ENCODE measurements at regions not wholly inside any gene's neighbourhood (a gene's known extent, or its start where the extent isn't known, plus 50 kb on each side); places are given as distances from the start of the nearest gene placed in this dataset.

GRCh38 chr3:124303305-124303910 lies 311.5 kb upstream of the ROPN1 start:
- BruUV-seq (replicated peaks), result no TSS peak
- CTCF ChIA-PET, result no interaction called here

GRCh38 chr3:124306665-124307064 lies 314.7 kb upstream of the ROPN1 start:
- DNase-seq, result no peak
- Histone ChIP-seq H3K4me3 (ENCODE audit: low read depth, low read length) (no peak overlapping the region), H3K4me1 (no peaks in the 10 kb centered on the region), H3K27me3 (replicated peaks; ENCODE audit: control insufficient read depth, insufficient read depth, low read length) (no peaks in the 10 kb centered on the region), H3K36me3 (ENCODE audit: control insufficient read depth, insufficient read depth, low read length) (no peaks in the 10 kb centered on the region), H3K9me3 (peaks cover 8% of the 10 kb centered on the region)
- Mint-ChIP-seq H3K4me3 (ENCODE audit: unreplicated experiment) (no peak overlapping the region), H3K27me3 (ENCODE audit: insufficient read depth, unreplicated experiment) (peaks cover 10% of the 10 kb centered on the region), H3K27ac (ENCODE audit: unreplicated experiment) (no peak overlapping the region), H3K4me1 (ENCODE audit: low read depth, unreplicated experiment) (no peaks in the 10 kb centered on the region), H3K9me3 (ENCODE audit: unreplicated experiment) (peaks cover 10% of the 10 kb centered on the region), H3K36me3 (ENCODE audit: insufficient read depth, unreplicated experiment) (no peaks in the 10 kb centered on the region)
- ChIA-PET POLR2A (no interaction called here), CTCF (no interaction called here)
- BruUV-seq (replicated peaks), result no TSS peak
- intact Hi-C loops (cut with micrococcal nuclease; ENCODE audit: unreplicated experiment), result no loop called here
- TF ChIP-seq CTCF (IDR thresholded peaks at IDR 0.05; ENCODE audit: insufficient read depth in 1 of 2, low read depth in 1 of 2, low read length in 1 of 2, severe bottlenecking in 1 of 2, unreplicated experiment in 1 of 2), result no peak

More at GRCh38 chr3:124303305-124303910, 311.5 kb upstream of the ROPN1 start:
- Mint-ChIP-seq H3K4me1 (ENCODE audit: low read depth, unreplicated experiment) (no peaks in the 10 kb centered on the region), H3K4me3 (ENCODE audit: unreplicated experiment) (no peak overlapping the region), H3K36me3 (ENCODE audit: insufficient read depth, unreplicated experiment) (no peaks in the 10 kb centered on the region), H3K27me3 (ENCODE audit: insufficient read depth, unreplicated experiment) (peaks cover 11% of the 10 kb centered on the region), H3K27ac (ENCODE audit: unreplicated experiment) (no peak overlapping the region), H3K9me3 (ENCODE audit: unreplicated experiment) (peaks cover 10% of the 10 kb centered on the region)
- DNase-seq, result no peak
- TF ChIP-seq CTCF (IDR thresholded peaks at IDR 0.05; ENCODE audit: insufficient read depth in 1 of 2, low read depth in 1 of 2, low read length in 1 of 2, severe bottlenecking in 1 of 2, unreplicated experiment in 1 of 2), result no peak
- Histone ChIP-seq H3K4me1 (no peaks in the 10 kb centered on the region), H3K36me3 (ENCODE audit: control insufficient read depth, insufficient read depth, low read length) (no peaks in the 10 kb centered on the region), H3K4me3 (ENCODE audit: low read depth, low read length) (no peak overlapping the region), H3K27me3 (replicated peaks; ENCODE audit: control insufficient read depth, insufficient read depth, low read length) (no peaks in the 10 kb centered on the region; the same call in 1 of the 2 replicates), H3K9me3 (peaks cover 8% of the 10 kb centered on the region)
- intact Hi-C loops (cut with micrococcal nuclease; ENCODE audit: unreplicated experiment), result no loop called here
- POLR2A ChIA-PET, result no interaction called here

- no TSS peak for BruUV-seq (replicated peaks)
- Histone ChIP-seq H3K4me1 (no peaks in the 10 kb centered on the region; the same call in 1 of the 2 replicates), H3K27me3 (replicated peaks; ENCODE audit: control insufficient read depth, insufficient read depth, low read length) (no peaks in the 10 kb centered on the region), H3K4me3 (ENCODE audit: low read depth, low read length) (no peak overlapping the region), H3K9me3 (no peaks in the 10 kb centered on the region), H3K36me3 (ENCODE audit: control insufficient read depth, insufficient read depth, low read length) (no peaks in the 10 kb centered on the region)
- intact Hi-C loops (cut with micrococcal nuclease; ENCODE audit: unreplicated experiment), result no loop called here
- TF ChIP-seq CTCF (IDR thresholded peaks at IDR 0.05; ENCODE audit: insufficient read depth in 1 of 2, low read depth in 1 of 2, low read length in 1 of 2, severe bottlenecking in 1 of 2, unreplicated experiment in 1 of 2), result no peak
- CTCF ChIA-PET, result no interaction called here
- Mint-ChIP-seq H3K36me3 (ENCODE audit: insufficient read depth, unreplicated experiment) (no peaks in the 10 kb centered on the region), H3K4me1 (ENCODE audit: low read depth, unreplicated experiment) (peaks cover 11% of the 10 kb centered on the region), H3K9me3 (ENCODE audit: unreplicated experiment) (no peaks in the 10 kb centered on the region), H3K27me3 (ENCODE audit: insufficient read depth, unreplicated experiment) (peaks cover 3% of the 10 kb centered on the region), H3K4me3 (ENCODE audit: unreplicated experiment) (no peak overlapping the region), H3K27ac (ENCODE audit: unreplicated experiment) (no peak overlapping the region)
- POLR2A ChIA-PET, result no interaction called here
- no peak for DNase-seq
These were observed 321.7 kb upstream of the ROPN1 start for GRCh38 chr3:124313621-124314020.
